22Rv1 (cell line): ENCODE measurements at regions not wholly inside any gene's neighbourhood (a gene's known extent, or its start where the extent isn't known, plus 50 kb on each side); places are given as distances from the start of the nearest gene placed in this dataset.

Experiments used
- CTCF ChIP-seq: fragments of 450-650 bp; IDR thresholded peaks from 2 replicates; pipeline ENCODE4 v1.5.1; 2017; ENCODE audit warnings: mild to moderate bottlenecking
- ZFX ChIP-seq: fragments of 450-650 bp; IDR thresholded peaks from 2 replicates; pipeline ENCODE4 v1.6.1; 2017; ENCODE audit warnings: antibody characterized with exemption, borderline replicate concordance

GRCh38 chr13:31035185-31035965 lies 102.9 kb downstream of the TEX26 start:
- TF ChIP-seq CTCF (no peak), ZFX (no peak)
